ENCODE measurements at regions not wholly inside any gene's neighbourhood (a gene's known extent, or its start where the extent isn't known, plus 50 kb on each side); places are given as distances from the start of the nearest gene placed in this dataset.

DNA sequence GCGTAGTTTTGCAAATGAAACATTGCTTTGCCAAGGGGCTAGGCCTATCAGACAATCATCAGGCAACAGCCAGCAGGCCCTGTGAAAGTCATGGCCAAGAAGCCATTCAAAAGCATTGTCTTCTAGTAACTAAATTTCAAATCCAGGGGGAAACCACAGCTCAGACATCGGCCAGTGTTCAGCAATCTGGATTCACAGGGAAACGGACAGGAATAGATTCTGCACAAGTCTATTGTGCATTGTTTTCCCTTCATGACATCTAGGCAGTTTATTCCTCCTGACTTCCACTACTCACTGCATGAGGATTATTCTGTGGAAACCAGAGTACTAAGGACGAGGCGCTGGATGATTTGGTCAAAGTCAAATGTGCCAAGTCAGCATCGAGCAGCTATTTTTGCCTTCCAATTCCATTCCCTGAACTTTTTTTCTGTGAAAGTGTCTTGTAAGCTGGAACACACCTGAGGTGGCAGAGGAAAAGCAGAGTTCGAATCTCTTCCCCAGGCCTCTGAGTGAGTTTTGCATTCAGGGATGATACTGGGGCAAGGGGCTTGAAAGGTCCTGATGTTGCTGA lies 75.4 kb downstream of the VCPKMT start:
- no peak for DNase-seq

DNA sequence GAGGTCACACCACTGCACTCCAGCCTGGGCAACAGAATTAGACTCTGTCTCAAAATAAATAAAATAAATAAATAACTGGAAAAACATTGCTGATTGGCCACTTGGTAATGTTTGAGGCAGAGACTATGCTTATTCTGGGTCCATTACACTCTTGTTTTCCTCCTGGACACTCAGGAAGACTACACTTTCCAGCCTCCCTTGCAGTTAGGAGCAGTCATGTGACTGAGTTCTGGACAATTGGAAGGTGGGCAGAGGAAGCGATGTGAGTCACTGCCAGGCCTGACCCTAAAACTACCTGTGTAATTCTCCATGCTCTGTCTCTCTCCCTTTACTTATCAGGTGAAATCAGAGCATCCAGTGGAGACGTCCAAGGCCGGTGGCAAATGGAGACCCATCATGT lies 74.4 kb downstream of the VCPKMT start:
- no peak for DNase-seq

DNA sequence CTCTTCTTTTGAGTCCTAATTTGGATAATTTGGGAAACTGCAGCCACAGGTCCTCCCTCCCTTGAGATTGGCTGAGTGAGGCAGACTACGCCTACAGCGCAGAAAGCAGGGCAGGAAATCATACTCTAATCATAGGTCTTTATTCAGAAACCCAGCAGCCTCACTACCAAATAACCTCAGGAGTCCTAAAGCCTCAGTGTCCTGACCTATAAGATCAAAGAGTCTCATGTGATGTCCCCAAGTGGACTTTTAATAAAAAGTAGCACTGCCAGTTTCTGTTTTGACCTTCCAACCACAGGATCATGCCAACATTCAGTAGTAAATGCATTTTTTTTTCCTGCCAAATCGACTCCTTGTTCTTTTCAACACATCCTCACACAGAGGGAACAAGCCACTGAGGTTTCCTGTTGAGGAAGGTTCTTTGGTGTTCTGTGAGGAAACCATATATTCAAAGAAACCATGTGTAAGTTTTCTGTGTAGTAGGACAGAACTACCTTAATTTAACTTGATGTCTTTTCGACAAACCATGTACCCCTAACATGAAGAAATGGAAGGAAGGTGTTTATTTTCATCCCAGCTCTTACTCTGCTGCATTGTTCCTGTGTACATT lies 72.2 kb downstream of the VCPKMT start:
- DNase-seq = no peak

DNA sequence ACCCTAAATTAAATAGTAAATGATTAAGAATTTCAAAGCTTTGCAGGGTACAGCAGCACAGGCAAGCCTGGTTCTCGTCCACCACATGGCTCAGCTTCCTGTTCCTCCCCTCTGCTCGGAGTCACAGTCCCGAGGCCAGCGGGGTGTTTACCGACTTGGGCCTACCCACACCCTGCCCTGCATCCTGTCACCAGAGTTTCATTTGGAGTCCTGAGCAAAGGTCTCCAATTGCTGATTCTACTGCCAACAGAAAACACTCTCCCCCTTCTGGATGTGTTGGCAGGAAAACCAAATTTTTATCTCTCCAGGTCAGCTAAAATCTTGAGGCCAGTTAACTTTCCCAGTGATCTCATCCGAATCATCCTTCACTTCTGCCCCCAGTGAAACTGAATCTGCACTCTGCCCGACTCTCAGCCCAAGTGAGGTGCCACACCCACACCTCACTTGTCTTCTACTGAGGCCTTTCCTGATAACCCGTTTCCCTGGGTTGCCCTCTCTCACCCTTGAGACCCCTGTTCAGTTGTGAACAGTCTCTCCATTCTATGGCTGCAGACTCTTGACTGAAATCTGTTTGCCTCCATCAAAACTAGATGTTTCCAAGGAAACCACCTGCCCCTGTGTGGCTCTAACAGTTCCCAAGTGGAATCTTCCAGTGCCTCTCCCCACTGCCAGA lies 71.2 kb downstream of the VCPKMT start:
- DNase-seq = peak; percentile 73

DNA sequence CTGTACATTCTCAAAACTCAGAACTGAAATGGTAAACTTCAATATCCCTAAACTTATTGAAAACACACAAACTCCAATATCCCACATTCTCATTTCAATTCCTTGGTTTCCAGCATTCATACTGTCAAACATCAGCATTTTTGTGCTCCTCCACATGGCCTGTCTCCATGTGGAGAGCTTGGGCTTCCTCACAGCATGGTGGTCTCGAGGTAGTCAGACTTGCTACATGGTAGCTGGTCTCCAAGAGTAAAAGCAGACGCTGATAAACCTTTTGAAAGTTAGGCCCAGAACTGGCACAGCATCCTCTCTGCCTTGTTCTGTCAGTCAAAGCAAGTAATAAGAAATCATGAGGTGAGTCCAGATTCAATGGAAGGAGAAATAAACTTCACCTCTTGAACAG lies 70.5 kb downstream of the VCPKMT start:
- DNase-seq = no peak

DNA sequence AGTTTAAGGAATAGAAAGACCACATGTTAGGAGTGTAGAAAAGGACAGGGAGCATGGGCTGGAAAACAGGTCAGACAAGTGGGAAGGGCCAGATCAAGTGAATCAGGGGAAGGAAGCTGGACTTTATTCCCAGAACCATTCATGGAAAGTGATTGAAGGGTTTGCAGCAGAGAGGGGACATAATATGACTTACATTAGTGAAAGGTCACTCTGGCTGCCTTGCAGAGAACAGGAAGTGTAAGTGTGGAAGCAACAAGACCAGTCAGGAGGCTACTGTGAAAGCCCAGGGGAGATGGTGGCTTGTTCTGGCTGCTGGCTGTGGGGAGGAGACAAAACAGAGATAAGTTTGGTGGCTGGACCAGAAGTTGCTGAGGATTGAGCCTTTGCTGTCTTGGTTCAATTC lies 69.1 kb downstream of the VCPKMT start:
- peak; percentile 64 for DNase-seq

DNA sequence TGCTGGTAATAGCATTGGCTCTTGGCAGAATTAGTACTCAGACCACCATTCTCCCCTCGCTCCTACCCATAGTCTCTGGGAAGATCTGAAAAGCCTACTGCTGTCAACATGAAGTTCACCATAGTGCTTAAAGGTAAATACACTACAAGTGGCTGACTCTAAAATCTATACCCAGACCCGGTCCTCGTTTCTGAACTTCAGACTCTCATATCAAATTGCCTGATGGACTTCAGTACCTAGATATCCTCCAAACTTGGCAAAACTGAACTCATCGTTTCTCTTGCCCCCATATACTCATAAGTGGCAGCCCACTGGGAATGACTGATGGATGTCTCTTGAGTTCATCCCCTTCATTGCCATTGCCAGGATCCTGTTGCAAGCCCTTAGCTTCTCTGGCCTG lies 67.3 kb downstream of the VCPKMT start:
- no peak for DNase-seq

DNA sequence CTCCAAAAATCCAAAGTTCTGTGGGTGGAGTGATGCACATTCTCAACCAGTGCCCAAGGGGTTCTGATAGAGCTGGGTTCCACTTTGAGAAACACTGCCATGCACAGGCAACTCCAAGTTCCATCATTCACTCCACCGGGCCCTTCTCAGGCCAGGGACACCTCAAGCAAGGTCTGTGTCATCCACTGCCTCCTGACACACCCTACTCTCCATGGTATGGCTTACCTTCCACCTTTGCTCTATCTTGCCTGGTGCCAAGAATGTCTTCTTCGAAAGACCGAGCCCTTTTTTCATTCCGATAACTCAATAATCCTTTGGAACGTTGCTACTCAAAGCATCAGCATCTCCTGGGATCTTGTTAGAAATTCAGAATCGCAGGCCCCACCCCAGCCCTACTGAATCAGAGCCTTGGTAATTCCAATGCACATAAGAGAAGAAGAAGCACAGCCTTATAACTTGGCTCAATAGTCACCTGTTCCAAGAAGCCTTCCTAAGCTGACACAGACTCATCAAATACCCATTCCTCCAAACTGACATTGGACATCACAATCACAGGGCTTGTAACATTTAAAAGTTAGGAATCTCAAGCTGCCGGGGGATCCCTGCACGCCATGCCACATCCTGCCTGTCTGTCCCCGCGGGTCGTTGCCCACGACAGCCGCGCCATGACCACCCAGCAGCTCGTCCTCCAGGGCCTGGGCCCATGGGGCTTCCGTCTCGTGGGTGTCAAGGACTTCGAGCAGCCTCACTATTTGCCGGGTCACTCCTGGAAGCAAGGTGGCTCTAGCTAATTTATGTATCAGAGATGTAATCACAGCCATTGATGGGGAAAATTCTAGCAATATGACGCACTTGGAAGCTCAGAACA lies 66.4 kb downstream of the VCPKMT start:
- no peak for DNase-seq

DNA sequence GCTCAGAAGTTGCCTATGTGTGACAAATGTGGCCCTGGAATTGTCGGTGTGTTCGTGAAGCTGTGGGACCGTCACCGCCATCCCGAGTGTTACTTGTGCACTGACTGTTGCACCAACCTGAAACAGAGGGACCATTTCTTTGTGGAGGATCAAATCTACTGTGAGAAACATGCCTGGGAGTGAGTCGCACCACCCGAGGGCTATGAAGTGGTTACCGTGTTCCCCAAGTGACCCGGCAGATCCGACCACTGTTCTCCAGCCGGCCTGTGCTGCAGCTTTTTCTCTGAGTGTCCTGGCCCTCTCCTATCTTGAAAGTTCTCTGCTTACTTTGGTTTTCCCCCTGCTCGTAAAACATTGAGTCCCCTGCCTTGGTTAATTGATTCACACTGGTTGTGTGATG lies 65.3 kb downstream of the VCPKMT start:
- no peak for DNase-seq

DNA sequence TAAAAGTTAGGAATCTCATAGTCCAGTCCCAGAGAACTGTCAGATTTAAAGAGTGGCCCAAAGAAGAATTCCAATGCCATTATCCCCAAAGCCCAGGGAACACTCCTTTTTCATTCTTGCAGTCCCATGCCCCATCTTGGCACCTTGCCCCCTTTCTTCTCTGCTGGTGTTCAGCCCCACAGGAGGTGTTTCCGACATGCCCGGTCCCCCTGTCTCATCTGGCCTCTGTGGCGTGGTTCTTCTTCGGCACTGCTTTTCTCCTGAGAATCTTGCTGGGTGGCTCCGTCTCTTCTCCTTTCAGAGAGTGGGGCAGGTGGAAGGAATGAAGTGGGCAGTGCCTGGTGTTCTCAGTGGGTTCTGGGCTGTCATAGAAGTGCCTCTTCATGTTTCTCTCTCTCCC lies 64.7 kb downstream of the VCPKMT start:
- no peak for DNase-seq

DNA sequence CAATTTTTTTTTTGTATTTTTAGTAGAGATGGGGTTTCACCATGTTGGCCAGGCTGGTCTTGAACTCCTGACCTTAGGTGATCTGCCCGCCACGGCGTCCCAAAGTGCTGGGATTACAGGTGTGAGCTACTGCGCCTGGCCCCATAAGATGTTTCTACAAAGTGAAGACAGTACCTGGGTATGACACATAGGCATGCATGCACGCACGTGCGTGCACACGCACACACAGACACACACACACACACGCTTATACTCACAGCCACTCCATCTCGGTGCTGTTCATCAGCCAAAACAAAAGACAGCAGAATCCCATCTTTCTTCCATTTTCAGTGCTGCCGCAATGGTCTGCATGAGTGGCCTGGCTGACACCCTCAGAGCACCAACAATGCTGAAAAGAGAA lies 63.9 kb downstream of the VCPKMT start:
- DNase-seq = no peak

DNA sequence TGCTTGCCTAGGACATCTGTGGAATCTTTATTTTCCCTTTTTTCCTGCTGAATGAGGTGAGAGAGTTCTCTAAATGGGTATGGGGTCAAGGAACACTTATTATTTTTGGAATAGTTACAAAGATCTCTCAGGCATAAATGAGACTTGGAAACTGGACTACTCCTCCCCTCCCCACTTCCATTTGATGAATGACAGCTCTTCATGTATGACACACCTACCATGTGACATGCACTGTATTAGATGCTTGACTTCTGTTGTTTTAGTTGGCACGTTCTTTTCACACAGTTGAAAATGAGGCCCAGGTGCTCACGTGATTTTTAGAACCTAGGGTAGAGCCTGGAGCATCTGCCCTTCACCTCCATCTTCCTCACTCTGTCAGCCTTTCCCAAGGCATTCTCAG lies 62.4 kb downstream of the VCPKMT start:
- no peak for DNase-seq

DNA sequence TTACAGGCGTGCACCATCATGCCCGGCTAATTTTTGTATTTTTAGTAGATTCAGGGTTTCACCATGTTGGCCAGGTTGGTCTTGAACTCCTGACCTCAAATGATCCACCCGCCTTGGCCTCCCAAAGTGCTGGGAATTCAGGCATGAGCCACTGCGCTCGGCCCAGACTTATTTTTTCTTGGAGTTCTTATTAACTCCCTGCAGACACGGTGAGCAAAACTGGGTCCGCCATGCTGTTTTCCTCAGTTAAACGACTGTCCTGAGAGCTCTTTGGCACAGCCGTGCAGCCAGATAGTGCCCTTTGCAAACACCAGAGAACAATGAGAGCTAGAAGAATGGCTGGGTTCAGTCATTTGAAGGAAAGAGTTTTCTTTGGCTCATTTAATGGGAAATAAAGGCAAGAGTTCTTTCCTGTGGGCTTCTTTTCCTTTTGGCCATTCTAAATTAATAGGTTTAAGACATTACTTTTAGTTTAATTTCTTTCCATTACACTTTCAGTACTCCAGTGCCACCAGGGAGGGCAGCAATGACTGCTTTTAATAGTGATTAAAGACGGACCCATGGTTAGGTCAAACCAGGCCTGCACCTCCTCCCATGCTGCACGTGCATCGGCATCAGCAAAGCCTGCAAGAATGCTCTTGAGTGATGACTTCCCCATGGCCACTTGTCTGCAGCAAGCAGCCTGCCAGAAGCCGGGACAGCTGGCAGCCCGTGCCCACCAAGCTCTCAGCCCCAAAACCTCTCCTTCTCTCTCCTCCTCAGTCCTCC lies 60.7 kb downstream of the VCPKMT start:
- no peak for DNase-seq

DNA sequence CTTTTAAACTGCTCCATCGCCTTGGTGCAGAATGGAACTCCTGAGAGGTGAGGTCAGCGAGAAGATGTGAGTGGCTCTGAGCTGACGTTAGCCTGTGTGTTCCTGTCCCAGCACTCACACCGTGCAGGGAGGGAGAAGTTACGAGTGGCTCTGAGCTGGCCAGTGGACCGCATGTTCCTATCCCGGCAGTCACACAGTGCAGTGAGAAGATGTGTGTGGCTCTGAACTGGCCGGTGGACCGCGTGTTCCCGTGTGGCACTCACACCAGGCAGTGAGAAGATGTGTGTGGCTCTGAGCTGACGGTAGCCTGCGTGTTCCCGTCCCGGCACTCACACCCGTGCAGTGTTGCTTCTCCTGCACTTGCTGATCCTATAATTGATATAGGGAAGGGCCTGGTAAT lies 59.9 kb downstream of the VCPKMT start:
- no peak for DNase-seq

DNA sequence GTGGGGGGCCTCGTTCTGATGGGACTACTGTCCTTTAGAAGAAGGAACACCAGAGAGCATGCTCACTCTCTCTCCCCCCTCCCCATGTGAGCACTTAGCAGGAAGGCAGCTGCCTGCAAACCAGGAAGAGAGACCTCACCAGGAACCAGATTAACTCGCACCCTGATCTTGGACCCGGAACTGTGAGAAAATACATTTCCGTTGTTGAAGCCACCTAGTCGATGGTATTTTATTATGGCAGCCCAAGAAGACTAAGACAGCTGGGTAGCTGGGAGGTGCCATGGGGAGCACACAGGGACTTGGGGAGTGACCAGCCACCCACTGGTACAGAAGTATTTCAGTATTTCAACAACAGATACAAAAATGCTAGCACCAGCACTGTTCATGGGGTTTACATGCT lies 59.0 kb downstream of the VCPKMT start:
- DNase-seq = no peak

DNA sequence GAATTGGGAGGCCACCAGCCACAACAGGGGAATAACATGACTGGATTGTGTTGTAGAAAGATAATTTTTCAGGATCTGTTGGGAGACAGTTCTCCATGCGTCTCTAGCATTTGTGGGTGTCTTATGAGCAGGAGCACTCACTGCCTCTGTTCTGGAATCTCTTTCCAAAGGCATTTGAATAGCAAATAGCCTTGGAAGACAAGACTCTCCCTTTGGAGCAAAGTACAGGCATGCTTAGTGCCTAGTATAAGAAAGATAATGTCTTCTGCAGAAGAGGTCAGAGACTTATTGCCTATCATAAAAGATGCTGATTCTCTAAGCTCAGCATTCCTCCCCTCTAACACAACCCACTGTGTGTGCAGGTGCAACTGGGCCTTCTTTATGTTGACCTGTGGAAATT lies 58.3 kb downstream of the VCPKMT start:
- no peak for DNase-seq

Data from femur (tissue), 1 donor.